Brain microvascular endothelial cell (primary cell): ENCODE measurements at regions not wholly inside any gene's neighbourhood (a gene's known extent, or its start where the extent isn't known, plus 50 kb on each side); places are given as distances from the start of the nearest gene placed in this dataset.

Source experiments
- DNase-seq: peaks from one replicate; pipeline ENCODE4 v3.0.0-alpha.2; 2020
- H3K27ac ChIP-seq: fragments of 250-450 bp; sonication (Bioruptor Pico); 2 replicates; pipeline ENCODE4 v1.5.1; 2020; ENCODE audit warnings: mild to moderate bottlenecking, moderate library complexity
- H3K27me3 ChIP-seq: fragments of 250-450 bp; sonication (Bioruptor Pico); replicated peaks from 2 replicates; pipeline ENCODE4 v1.5.1; 2020; ENCODE audit warnings: mild to moderate bottlenecking
- H3K36me3 ChIP-seq: fragments of 250-450 bp; sonication (Bioruptor Pico); replicated peaks from 2 replicates; pipeline ENCODE4 v1.5.1; 2020; ENCODE audit warnings: mild to moderate bottlenecking
- H3K4me3 ChIP-seq: 2 replicates; pipeline ENCODE4 v1.5.1; 2011; ENCODE audit warnings: low read depth, mild to moderate bottlenecking, control low read depth, low read length, moderate library complexity
- CTCF ChIP-seq: IDR thresholded peaks from 2 replicates; pipeline ENCODE4 v1.5.1; 2011; ENCODE audit warnings: low read depth, mild to moderate bottlenecking, moderate library complexity, low read length, control low read depth, inconsistent platforms; ENCODE audit errors: missing control alignments
- in situ Hi-C: cut with HindIII; loops from 2 replicates; pipeline ENCODE4 v1.10.0; 2017; ENCODE audit warnings: low sequenced_read_pairs, low pct_ligation_motif_present

GRCh38 chr5:74332682-74333081 is 307.8 kb downstream of the ENC1 start:
- in situ Hi-C loops: no loop called here
- Histone ChIP-seq H3K27me3 (no peaks in the 10 kb centered on the region), H3K27ac (no peak overlapping the region), H3K4me3 (no peak overlapping the region), H3K36me3 (no peaks in the 10 kb centered on the region)
- DNase-seq: no peak
- no peak for TF ChIP-seq CTCF

GRCh38 chr5:74332006-74332405 is 308.5 kb downstream of the ENC1 start:
- Histone ChIP-seq H3K27ac (no peak overlapping the region), H3K36me3 (no peaks in the 10 kb centered on the region), H3K27me3 (no peaks in the 10 kb centered on the region), H3K4me3 (no peak overlapping the region)
- TF ChIP-seq CTCF: no peak
- in situ Hi-C loops: no loop called here
- no peak for DNase-seq

GRCh38 chr5:74328221-74328630 is 312.3 kb downstream of the ENC1 start:
- Histone ChIP-seq H3K36me3 (no peaks in the 10 kb centered on the region), H3K27ac (no peak overlapping the region), H3K27me3 (no peaks in the 10 kb centered on the region), H3K4me3 (no peak overlapping the region)
- in situ Hi-C loops: no loop called here
- TF ChIP-seq CTCF: no peak
- no peak for DNase-seq

GRCh38 chr5:74327339-74327685 is 313.2 kb downstream of the ENC1 start:
- no peaks in the 10 kb centered on the region for H3K36me3 ChIP-seq
- in situ Hi-C loops: no loop called here
- H3K27ac ChIP-seq: peak overlapping the region; percentile 9
- H3K27me3 ChIP-seq: no peaks in the 10 kb centered on the region
- DNase-seq: no peak
- H3K4me3 ChIP-seq: no peak overlapping the region
- no peak for TF ChIP-seq CTCF

- Histone ChIP-seq H3K27ac (peak overlapping the region; percentile 9), H3K27me3 (no peaks in the 10 kb centered on the region), H3K4me3 (no peak overlapping the region), H3K36me3 (no peaks in the 10 kb centered on the region)
- in situ Hi-C loops: no loop called here
- no peak for TF ChIP-seq CTCF
- DNase-seq: peak; percentile 96
These were observed 313.8 kb downstream of the ENC1 start for GRCh38 chr5:74326571-74327338.

GRCh38 chr5:74325866-74326265 is 314.7 kb downstream of the ENC1 start:
- in situ Hi-C loops: no loop called here
- Histone ChIP-seq H3K36me3 (no peaks in the 10 kb centered on the region), H3K27ac (no peak overlapping the region), H3K4me3 (no peak overlapping the region), H3K27me3 (no peaks in the 10 kb centered on the region)
- DNase-seq: no peak
- TF ChIP-seq CTCF: no peak
